ENCODE measurements at regions not wholly inside any gene's neighbourhood (a gene's known extent, or its start where the extent isn't known, plus 50 kb on each side); places are given as distances from the start of the nearest gene placed in this dataset.
A peak's percentile ranks its signal among the peaks of the same experiment; 100 is the strongest.
"Not testable (repeated sequence)": the region's sequence is repeated elsewhere in the genome, so short reads cannot be mapped to it uniquely, and the experiment has no call there.

DNA sequence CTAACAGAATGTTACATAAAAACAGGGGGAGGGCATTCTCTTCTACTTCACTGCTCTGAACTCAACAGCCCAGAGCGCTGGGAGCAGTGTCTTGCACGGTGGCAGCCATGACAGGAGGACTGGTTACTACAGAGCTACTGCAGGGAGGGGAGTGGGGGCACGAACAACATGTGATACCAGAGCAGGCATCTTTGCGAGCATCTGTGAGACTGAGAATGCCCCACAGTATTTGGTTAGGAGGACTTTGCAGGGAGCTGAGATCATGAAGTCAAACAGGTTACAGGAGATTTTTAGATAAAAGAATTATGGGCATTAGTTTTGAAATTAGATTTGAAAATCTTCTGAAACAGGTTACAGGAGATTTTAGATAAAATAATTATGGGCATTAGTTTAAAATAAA lies 58.8 kb upstream of the GOLGA8B start:
- H3K4me3 ChIP-seq (ENCODE audit: low read depth, low read length), result no peak overlapping the region
- H3K27me3 ChIP-seq (ENCODE audit: insufficient read depth, low read depth, severe bottlenecking), result no peaks in the 10 kb centered on the region
- H3K27ac ChIP-seq, result no peak overlapping the region
- no peaks in the 10 kb centered on the region for H3K36me3 ChIP-seq
- peak; percentile 10 for DNase-seq
- TF ChIP-seq, protein P1, sequence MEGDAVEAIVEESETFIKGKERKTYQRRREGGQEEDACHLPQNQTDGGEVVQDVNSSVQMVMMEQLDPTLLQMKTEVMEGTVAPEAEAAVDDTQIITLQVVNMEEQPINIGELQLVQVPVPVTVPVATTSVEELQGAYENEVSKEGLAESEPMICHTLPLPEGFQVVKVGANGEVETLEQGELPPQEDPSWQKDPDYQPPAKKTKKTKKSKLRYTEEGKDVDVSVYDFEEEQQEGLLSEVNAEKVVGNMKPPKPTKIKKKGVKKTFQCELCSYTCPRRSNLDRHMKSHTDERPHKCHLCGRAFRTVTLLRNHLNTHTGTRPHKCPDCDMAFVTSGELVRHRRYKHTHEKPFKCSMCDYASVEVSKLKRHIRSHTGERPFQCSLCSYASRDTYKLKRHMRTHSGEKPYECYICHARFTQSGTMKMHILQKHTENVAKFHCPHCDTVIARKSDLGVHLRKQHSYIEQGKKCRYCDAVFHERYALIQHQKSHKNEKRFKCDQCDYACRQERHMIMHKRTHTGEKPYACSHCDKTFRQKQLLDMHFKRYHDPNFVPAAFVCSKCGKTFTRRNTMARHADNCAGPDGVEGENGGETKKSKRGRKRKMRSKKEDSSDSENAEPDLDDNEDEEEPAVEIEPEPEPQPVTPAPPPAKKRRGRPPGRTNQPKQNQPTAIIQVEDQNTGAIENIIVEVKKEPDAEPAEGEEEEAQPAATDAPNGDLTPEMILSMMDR (IDR thresholded peaks at IDR 0.05; ENCODE audit: low read depth, low read length), result no peak
- H3K9me3 ChIP-seq (ENCODE audit: severe bottlenecking), result no peaks in the 10 kb centered on the region

DNA sequence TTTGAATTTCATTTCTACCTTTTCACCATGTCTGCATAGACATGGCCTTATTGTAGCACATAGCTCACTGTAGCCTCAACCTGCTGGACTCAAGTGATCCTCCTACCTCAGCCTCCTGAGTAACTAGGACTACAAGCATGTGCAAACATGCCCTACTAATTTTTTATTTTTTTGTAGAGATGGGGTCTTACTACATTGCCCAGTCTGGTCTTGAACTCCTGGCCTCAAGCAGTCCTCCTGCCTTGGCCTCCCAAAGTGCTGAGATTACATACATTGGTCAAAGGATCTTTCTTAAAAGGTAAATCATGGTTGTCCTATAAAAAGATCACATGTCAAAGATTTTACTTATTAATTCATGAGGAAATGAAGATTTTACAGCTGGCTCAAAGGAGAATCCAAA lies 57.2 kb upstream of the GOLGA8B start:
- TF ChIP-seq, protein P1 (IDR thresholded peaks at IDR 0.05; ENCODE audit: low read depth, low read length), result no peak
- H3K4me3 ChIP-seq (ENCODE audit: low read depth, low read length), result no peak overlapping the region
- H3K27ac ChIP-seq, result no peak overlapping the region
- no peaks in the 10 kb centered on the region for H3K9me3 ChIP-seq (ENCODE audit: severe bottlenecking)
- no peaks in the 10 kb centered on the region for H3K27me3 ChIP-seq (ENCODE audit: insufficient read depth, low read depth, severe bottlenecking)
- no peaks in the 10 kb centered on the region for H3K36me3 ChIP-seq
- DNase-seq, result no peak

DNA sequence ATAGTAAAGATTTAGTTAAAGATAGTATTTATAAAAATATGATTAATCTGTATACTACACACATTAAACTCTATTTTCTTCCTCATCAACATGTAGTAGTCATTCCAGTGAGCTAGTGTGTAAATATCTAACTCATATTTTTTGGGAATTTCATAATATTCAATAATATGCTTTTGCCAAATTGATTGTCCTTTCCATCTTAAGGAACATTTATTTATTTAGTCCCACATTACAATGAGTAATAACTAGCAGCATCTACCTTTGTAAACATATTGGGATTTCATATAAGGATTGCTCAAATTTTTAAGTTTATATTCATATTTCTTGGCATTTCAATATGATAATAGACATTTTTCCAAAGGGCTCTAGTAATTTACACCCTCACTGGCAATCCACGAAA lies 53.9 kb upstream of the GOLGA8B start:
- Histone ChIP-seq H3K9me3 (ENCODE audit: severe bottlenecking) (no peaks in the 10 kb centered on the region), H3K36me3 (no peaks in the 10 kb centered on the region), H3K27me3 (ENCODE audit: insufficient read depth, low read depth, severe bottlenecking) (no peaks in the 10 kb centered on the region), H3K27ac (no peak overlapping the region), H3K4me3 (ENCODE audit: low read depth, low read length) (no peak overlapping the region)
- DNase-seq, result no peak
- TF ChIP-seq, protein P1 (IDR thresholded peaks at IDR 0.05; ENCODE audit: low read depth, low read length), result no peak

DNA sequence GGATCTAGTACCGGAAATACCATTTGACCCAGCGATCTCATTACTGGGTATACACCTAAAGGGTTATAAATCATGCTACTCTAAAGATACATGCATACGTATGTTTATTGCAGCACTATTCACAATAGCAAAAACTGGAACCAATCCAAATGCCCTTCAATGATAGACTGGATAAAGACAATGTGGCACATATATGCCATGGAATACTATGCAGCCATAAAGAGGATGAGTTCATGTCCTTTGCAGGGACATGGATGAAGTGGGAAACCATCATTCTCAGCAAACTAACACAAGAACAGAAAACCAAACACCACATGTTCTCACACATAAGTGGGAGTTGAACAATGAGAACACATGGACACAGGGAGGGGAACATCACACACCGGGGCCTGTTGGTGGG lies 50.2 kb upstream of the GOLGA8B start:
- not testable (repeated sequence) for H3K9me3 ChIP-seq (ENCODE audit: severe bottlenecking); H3K27me3 ChIP-seq (ENCODE audit: insufficient read depth, low read depth, severe bottlenecking); H3K36me3 ChIP-seq

More for the DNA sequence above, 50.2 kb upstream of the GOLGA8B start:
- DNase-seq; H3K27ac ChIP-seq; H3K4me3 ChIP-seq (ENCODE audit: low read depth, low read length): not testable (repeated sequence)

Measured in WERI-Rb-1 (cell line).